Smooth muscle cell (in vitro differentiated cells): ENCODE measurements at regions not wholly inside any gene's neighbourhood (a gene's known extent, or its start where the extent isn't known, plus 50 kb on each side); places are given as distances from the start of the nearest gene placed in this dataset.

Source experiments
- DNase-seq: peaks from one replicate; lab custom pipeline; 2025; ENCODE audit not compliant: unreplicated experiment; lab: John Stamatoyannopoulos, UW
- H2AFZ ChIP-seq: fragments of 200-600 bp; sonication (generic); 2 replicates; pipeline ENCODE4 v1.6.0; 2016; ENCODE audit warnings: antibody characterized with exemption, low read depth, mild to moderate bottlenecking
- H3F3A ChIP-seq: fragments of 200-600 bp; sonication (generic); 2 replicates; pipeline ENCODE4 v1.6.0; 2017; ENCODE audit warnings: antibody characterized with exemption, low read depth
- H3K27ac ChIP-seq: fragments of 200-600 bp; sonication (generic); 2 replicates; pipeline ENCODE4 v1.5.1; 2016; ENCODE audit warnings: low read depth, mild to moderate bottlenecking
- H3K27me3 ChIP-seq: fragments of 200-600 bp; sonication (generic); 2 replicates; pipeline ENCODE4 v1.6.1; 2016; ENCODE audit warnings: low read depth, mild to moderate bottlenecking
- H3K36me3 ChIP-seq: fragments of 200-600 bp; sonication (generic); 2 replicates; pipeline ENCODE4 v1.5.1; 2016; ENCODE audit warnings: low read depth
- H3K4me1 ChIP-seq: fragments of 200-600 bp; sonication (generic); 2 replicates; pipeline ENCODE4 v1.5.1; 2016; ENCODE audit warnings: low read depth
- H3K4me2 ChIP-seq: fragments of 200-600 bp; sonication (generic); 2 replicates; pipeline ENCODE4 v1.6.0; 2016; ENCODE audit warnings: mild to moderate bottlenecking
- H3K4me3 ChIP-seq: fragments of 200-600 bp; sonication (generic); 2 replicates; pipeline ENCODE4 v1.5.1; 2016; ENCODE audit warnings: mild to moderate bottlenecking
- H3K79me2 ChIP-seq: fragments of 200-600 bp; sonication (generic); 2 replicates; pipeline ENCODE4 v1.6.0; 2016; ENCODE audit warnings: low read depth, mild to moderate bottlenecking
- H3K9ac ChIP-seq: fragments of 200-600 bp; sonication (generic); 2 replicates; pipeline ENCODE4 v1.6.0; 2016; ENCODE audit warnings: low read depth
- H3K9me3 ChIP-seq: fragments of 200-600 bp; sonication (generic); replicated peaks from 2 replicates; pipeline ENCODE4 v1.5.1; 2016; ENCODE audit warnings: low read depth
- H4K20me1 ChIP-seq: fragments of 200-600 bp; sonication (generic); 2 replicates; pipeline ENCODE4 v1.6.0; 2016; ENCODE audit warnings: low read depth
- WGBS: methylation state at CpG from one replicate; pipeline ENCODE4 v1.1.7; 2016; ENCODE audit warnings: low lambda C conversion rate; 5-methylcytosine and 5-hydroxymethylcytosine counted together
- TF ChIP-seq, protein P1 (sequence below): fragments of 200-600 bp; sonication (generic); IDR thresholded peaks from 2 replicates; pipeline ENCODE4 v1.5.1; 2017; ENCODE audit warnings: borderline replicate concordance, mild to moderate bottlenecking, antibody characterized with exemption; ENCODE audit not compliant: insufficient read depth, poor library complexity, severe bottlenecking

- Histone ChIP-seq H2AFZ (no peak overlapping the region), H3K27me3 (peaks cover 6% of the 10 kb centered on the region), H3K27ac (no peak overlapping the region), H3K9ac (no peak overlapping the region), H3K9me3 (no peaks in the 10 kb centered on the region), H3K4me3 (no peak overlapping the region), H3K4me2 (no peak overlapping the region), H4K20me1 (no peaks in the 10 kb centered on the region), H3K79me2 (no peaks in the 10 kb centered on the region), H3F3A (no peaks in the 10 kb centered on the region), H3K36me3 (no peaks in the 10 kb centered on the region), H3K4me1 (no peaks in the 10 kb centered on the region)
- DNase-seq, result no peak
- 92% methylated on average over 17 of the region's 17 CpGs for WGBS
- TF ChIP-seq, protein P1, sequence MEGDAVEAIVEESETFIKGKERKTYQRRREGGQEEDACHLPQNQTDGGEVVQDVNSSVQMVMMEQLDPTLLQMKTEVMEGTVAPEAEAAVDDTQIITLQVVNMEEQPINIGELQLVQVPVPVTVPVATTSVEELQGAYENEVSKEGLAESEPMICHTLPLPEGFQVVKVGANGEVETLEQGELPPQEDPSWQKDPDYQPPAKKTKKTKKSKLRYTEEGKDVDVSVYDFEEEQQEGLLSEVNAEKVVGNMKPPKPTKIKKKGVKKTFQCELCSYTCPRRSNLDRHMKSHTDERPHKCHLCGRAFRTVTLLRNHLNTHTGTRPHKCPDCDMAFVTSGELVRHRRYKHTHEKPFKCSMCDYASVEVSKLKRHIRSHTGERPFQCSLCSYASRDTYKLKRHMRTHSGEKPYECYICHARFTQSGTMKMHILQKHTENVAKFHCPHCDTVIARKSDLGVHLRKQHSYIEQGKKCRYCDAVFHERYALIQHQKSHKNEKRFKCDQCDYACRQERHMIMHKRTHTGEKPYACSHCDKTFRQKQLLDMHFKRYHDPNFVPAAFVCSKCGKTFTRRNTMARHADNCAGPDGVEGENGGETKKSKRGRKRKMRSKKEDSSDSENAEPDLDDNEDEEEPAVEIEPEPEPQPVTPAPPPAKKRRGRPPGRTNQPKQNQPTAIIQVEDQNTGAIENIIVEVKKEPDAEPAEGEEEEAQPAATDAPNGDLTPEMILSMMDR, result no peak
Observed at GRCh38 chr18:78716581-78716980, 263.0 kb upstream of the SALL3 start.

DNA sequence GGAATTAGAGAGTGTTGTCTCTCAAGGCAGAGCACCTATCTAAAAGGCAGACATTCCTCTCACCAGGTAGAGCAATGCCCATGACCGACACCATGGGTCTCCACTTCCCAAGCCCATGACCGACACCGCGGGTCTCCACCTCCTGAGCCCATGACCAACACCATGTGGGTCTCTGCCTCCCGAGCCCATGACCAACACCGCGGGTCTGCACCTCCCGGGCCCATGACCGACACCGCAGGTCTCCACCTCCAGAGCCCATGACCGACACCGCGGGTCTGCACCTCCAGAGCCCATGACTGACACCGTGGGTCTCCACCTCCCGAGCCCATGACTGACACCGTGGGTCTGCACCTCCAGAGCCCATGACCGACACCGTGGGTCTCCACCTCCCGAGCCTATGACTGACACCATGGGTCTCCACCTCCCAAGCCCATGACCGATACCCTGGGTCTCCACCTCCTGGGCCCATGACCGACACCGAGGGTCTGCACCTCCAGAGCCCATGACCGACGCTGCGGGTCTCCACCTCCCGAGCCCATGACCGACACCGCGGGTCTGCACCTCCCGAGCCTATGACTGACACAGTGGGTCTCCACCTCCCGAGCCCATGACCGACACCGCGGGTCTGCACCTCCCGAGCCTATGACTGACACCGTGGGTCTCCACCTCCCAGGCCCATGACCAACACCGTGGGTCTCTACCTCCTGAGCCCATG lies 262.4 kb upstream of the SALL3 start:
- DNase-seq, result no peak
- TF ChIP-seq, protein P1, result no peak
- Histone ChIP-seq H3K27me3 (peaks cover 11% of the 10 kb centered on the region), H3K4me2 (no peak overlapping the region), H3K27ac (no peak overlapping the region), H3K79me2 (no peaks in the 10 kb centered on the region), H3K9me3 (no peaks in the 10 kb centered on the region), H3K4me3 (no peak overlapping the region), H3K4me1 (no peaks in the 10 kb centered on the region), H3K36me3 (no peaks in the 10 kb centered on the region), H4K20me1 (no peaks in the 10 kb centered on the region), H3F3A (no peaks in the 10 kb centered on the region), H2AFZ (no peak overlapping the region), H3K9ac (no peak overlapping the region)
- 90% methylated on average over 37 of the region's 37 CpGs for WGBS

- Histone ChIP-seq H3K9me3 (no peaks in the 10 kb centered on the region), H3K4me1 (peaks cover 4% of the 10 kb centered on the region), H3K4me3 (no peak overlapping the region), H3K4me2 (no peak overlapping the region), H3K79me2 (no peaks in the 10 kb centered on the region), H3K27ac (no peak overlapping the region), H3K36me3 (no peaks in the 10 kb centered on the region), H3F3A (no peaks in the 10 kb centered on the region), H3K9ac (no peak overlapping the region), H4K20me1 (no peaks in the 10 kb centered on the region), H3K27me3 (peaks cover 11% of the 10 kb centered on the region), H2AFZ (no peak overlapping the region)
- no peak for DNase-seq
- TF ChIP-seq, protein P1, result no peak
- 89% methylated on average over 6 of the region's 6 CpGs for WGBS
Observed at GRCh38 chr18:78717766-78718150, 261.9 kb upstream of the SALL3 start.

- Histone ChIP-seq H3K4me2 (no peak overlapping the region), H3K27ac (no peak overlapping the region), H3K4me1 (peaks cover 4% of the 10 kb centered on the region), H3K36me3 (no peaks in the 10 kb centered on the region), H3K79me2 (no peaks in the 10 kb centered on the region), H3K4me3 (no peak overlapping the region), H2AFZ (no peak overlapping the region), H4K20me1 (no peaks in the 10 kb centered on the region), H3K27me3 (peaks cover 19% of the 10 kb centered on the region), H3K9me3 (no peaks in the 10 kb centered on the region), H3K9ac (no peak overlapping the region), H3F3A (no peaks in the 10 kb centered on the region)
- WGBS, result 96% methylated on average over 11 of the region's 11 CpGs
- DNase-seq, result no peak
- TF ChIP-seq, protein P1, result no peak
Observed at GRCh38 chr18:78719821-78720220, 259.8 kb upstream of the SALL3 start.
